H9 (cell line): ENCODE measurements at regions not wholly inside any gene's neighbourhood (a gene's known extent, or its start where the extent isn't known, plus 50 kb on each side); places are given as distances from the start of the nearest gene placed in this dataset.

Experiments used
- DNase-seq: peaks from one replicate; pipeline ENCODE4 v3.0.0-alpha.2; 2017
- H2AFZ ChIP-seq: one replicate; pipeline ENCODE4 v1.6.1; 2013; ENCODE audit warnings: mild to moderate bottlenecking, low read length, control low read depth, moderate library complexity
- H2AK5ac ChIP-seq: 2 replicates; pipeline ENCODE4 v1.6.1; 2013; ENCODE audit warnings: low read length, control low read depth, mixed read lengths; ENCODE audit not compliant: insufficient read length
- H2BK120ac ChIP-seq: one replicate; pipeline ENCODE4 v1.6.1; 2013; ENCODE audit warnings: low read depth, mild to moderate bottlenecking, low read length, control low read depth, inconsistent platforms; ENCODE audit not compliant: poor library complexity, severe bottlenecking
- H2BK12ac ChIP-seq: 2 replicates; pipeline ENCODE4 v1.6.1; 2013; ENCODE audit warnings: low read length, control low read depth, mixed read lengths, low read depth; ENCODE audit not compliant: insufficient read length
- H2BK15ac ChIP-seq: 2 replicates; pipeline ENCODE4 v1.6.1; 2013; ENCODE audit warnings: low read depth, low read length, control low read depth
- H2BK20ac ChIP-seq: one replicate; pipeline ENCODE4 v1.6.1; 2013; ENCODE audit warnings: low read depth, mild to moderate bottlenecking, low read length, control low read depth, inconsistent platforms; ENCODE audit not compliant: poor library complexity, severe bottlenecking
- H2BK5ac ChIP-seq: 2 replicates; pipeline ENCODE4 v1.6.1; 2013; ENCODE audit warnings: low read length, control low read depth, mixed read lengths; ENCODE audit not compliant: insufficient read length
- H3K14ac ChIP-seq: 2 replicates; pipeline ENCODE4 v1.6.1; 2013; ENCODE audit warnings: low read length, control low read depth; ENCODE audit not compliant: insufficient read depth
- H3K18ac ChIP-seq: 2 replicates; pipeline ENCODE4 v1.6.1; 2013; ENCODE audit warnings: low read depth, mild to moderate bottlenecking, mixed read lengths, low read length, control low read depth; ENCODE audit not compliant: insufficient read length
- H3K23ac ChIP-seq: 2 replicates; pipeline ENCODE4 v1.6.1; 2013; ENCODE audit warnings: low read length, control low read depth, mixed read lengths, low read depth; ENCODE audit not compliant: insufficient read length
- H3K23me2 ChIP-seq: 2 replicates; pipeline ENCODE4 v1.6.1; 2013; ENCODE audit warnings: low read depth, mild to moderate bottlenecking, mixed read lengths, low read length, control low read depth; ENCODE audit not compliant: insufficient read length, poor library complexity, severe bottlenecking
- H3K27ac ChIP-seq: 2 replicates; pipeline ENCODE4 v1.5.1; 2013; ENCODE audit warnings: low read length, control low read depth, mixed read lengths, low read depth; ENCODE audit not compliant: insufficient read length
- H3K27me3 ChIP-seq: 2 replicates; pipeline ENCODE4 v1.6.1; 2013; ENCODE audit warnings: low read length, control low read depth, inconsistent platforms; ENCODE audit not compliant: insufficient read depth
- H3K4ac ChIP-seq: 2 replicates; pipeline ENCODE4 v1.6.1; 2013; ENCODE audit warnings: low read depth, mild to moderate bottlenecking, control low read depth, inconsistent platforms, low read length, moderate library complexity
- H3K4me1 ChIP-seq: 2 replicates; pipeline ENCODE4 v1.6.1; 2013; ENCODE audit warnings: low read length, control low read depth, inconsistent platforms; ENCODE audit not compliant: insufficient read depth
- H3K4me2 ChIP-seq: 2 replicates; pipeline ENCODE4 v1.6.1; 2013; ENCODE audit warnings: low read length, control low read depth, mixed read lengths; ENCODE audit not compliant: insufficient read length, insufficient read depth
- H3K56ac ChIP-seq: 2 replicates; pipeline ENCODE4 v1.6.1; 2013; ENCODE audit warnings: low read depth, mild to moderate bottlenecking, mixed read lengths, low read length, control low read depth; ENCODE audit not compliant: insufficient read length
- H3K79me1 ChIP-seq: 2 replicates; pipeline ENCODE4 v1.6.1; 2013; ENCODE audit warnings: low read depth, mild to moderate bottlenecking, moderate library complexity, low read length, control low read depth, inconsistent platforms; ENCODE audit not compliant: insufficient read depth, poor library complexity, severe bottlenecking
- H3K79me2 ChIP-seq: 2 replicates; pipeline ENCODE4 v1.6.1; 2013; ENCODE audit warnings: low read length, control low read depth, inconsistent platforms; ENCODE audit not compliant: insufficient read depth
- H3K9ac ChIP-seq: 2 replicates; pipeline ENCODE4 v1.6.1; 2013; ENCODE audit warnings: low read length, control low read depth, mixed read lengths; ENCODE audit not compliant: insufficient read length; ENCODE audit errors: extremely low read depth
- H3K9me3 ChIP-seq: one replicate; pipeline ENCODE4 v1.6.1; 2013; ENCODE audit warnings: low read depth, low read length, inconsistent platforms; ENCODE audit not compliant: control insufficient read depth
- H3T11ph ChIP-seq: one replicate; pipeline ENCODE4 v1.6.1; 2013; ENCODE audit warnings: mild to moderate bottlenecking, low read length, control low read depth, inconsistent platforms
- H4K20me1 ChIP-seq: one replicate; pipeline ENCODE4 v1.6.1; 2013; ENCODE audit not compliant: control insufficient read depth, insufficient read length, insufficient read depth
- H4K5ac ChIP-seq: 2 replicates; pipeline ENCODE4 v1.6.1; 2013; ENCODE audit warnings: low read depth, mild to moderate bottlenecking, mixed read lengths, low read length, control low read depth; ENCODE audit not compliant: insufficient read length
- H4K8ac ChIP-seq: replicated peaks from 2 replicates; pipeline ENCODE4 v1.6.1; 2013; ENCODE audit warnings: low read length, control low read depth, mixed read lengths, low read depth; ENCODE audit not compliant: insufficient read length
- H4K91ac ChIP-seq: 2 replicates; pipeline ENCODE4 v1.6.1; 2013; ENCODE audit warnings: low read depth, mild to moderate bottlenecking, moderate library complexity, mixed read lengths, low read length, control low read depth; ENCODE audit not compliant: insufficient read length
- H3K27ac Mint-ChIP-seq, 3 experiments: 2 replicates in 2 of 3; 3 replicates in 1 of 3; pipeline ENCODE4 v1.8.0; 2020 to 2021; ENCODE audit warnings: mixed read lengths in 3 of 3, mild to moderate bottlenecking in 1 of 3, moderate library complexity in 1 of 3
- H3K27me3 Mint-ChIP-seq: 2 replicates; pipeline ENCODE4 v1.8.0; 2021; ENCODE audit warnings: low read depth, mild to moderate bottlenecking, moderate library complexity, mixed read lengths
- H3K36me3 Mint-ChIP-seq, 3 experiments: 2 replicates in 2 of 3; 3 replicates in 1 of 3; pipeline ENCODE4 v1.8.0; 2020 to 2021; ENCODE audit warnings: low read depth in 3 of 3, mixed read lengths in 3 of 3; ENCODE audit not compliant: insufficient read depth in 1 of 3
- H3K4me1 Mint-ChIP-seq, 2 experiments: 2 replicates each; pipeline ENCODE4 v1.8.0; 2020; ENCODE audit warnings: mixed read lengths in 2 of 2
- H3K4me3 Mint-ChIP-seq, 2 experiments: 2 replicates in 1 of 2; 3 replicates in 1 of 2; pipeline ENCODE4 v1.8.0; 2020 to 2021; ENCODE audit warnings: mild to moderate bottlenecking in 2 of 2, mixed read lengths in 2 of 2, moderate library complexity in 1 of 2
- H3K9me3 Mint-ChIP-seq, 2 experiments: 2 replicates in 1 of 2; 3 replicates in 1 of 2; pipeline ENCODE4 v1.8.0; 2020; ENCODE audit warnings: mild to moderate bottlenecking in 2 of 2, mixed read lengths in 2 of 2, moderate library complexity in 1 of 2
- WGBS: extraction: QIAGEN DNeasy Blood & Tissue Kit; methylation state at CpG from one replicate; pipeline ENCODE4 v1.1.7; 2013; ENCODE audit warnings: missing lambda C conversion rate, low lambda C conversion rate, mixed read lengths; ENCODE audit not compliant: insufficient read length; ENCODE audit errors: extremely low coverage; 5-methylcytosine and 5-hydroxymethylcytosine counted together
- TF ChIP-seq, protein P1 (sequence below): fragments of 200-600 bp; sonication (generic); conservative IDR thresholded peaks from 3 replicates; pipeline ENCODE4 v1.8.0; 2021; ENCODE audit warnings: antibody characterized with exemption, mild to moderate bottlenecking

DNA sequence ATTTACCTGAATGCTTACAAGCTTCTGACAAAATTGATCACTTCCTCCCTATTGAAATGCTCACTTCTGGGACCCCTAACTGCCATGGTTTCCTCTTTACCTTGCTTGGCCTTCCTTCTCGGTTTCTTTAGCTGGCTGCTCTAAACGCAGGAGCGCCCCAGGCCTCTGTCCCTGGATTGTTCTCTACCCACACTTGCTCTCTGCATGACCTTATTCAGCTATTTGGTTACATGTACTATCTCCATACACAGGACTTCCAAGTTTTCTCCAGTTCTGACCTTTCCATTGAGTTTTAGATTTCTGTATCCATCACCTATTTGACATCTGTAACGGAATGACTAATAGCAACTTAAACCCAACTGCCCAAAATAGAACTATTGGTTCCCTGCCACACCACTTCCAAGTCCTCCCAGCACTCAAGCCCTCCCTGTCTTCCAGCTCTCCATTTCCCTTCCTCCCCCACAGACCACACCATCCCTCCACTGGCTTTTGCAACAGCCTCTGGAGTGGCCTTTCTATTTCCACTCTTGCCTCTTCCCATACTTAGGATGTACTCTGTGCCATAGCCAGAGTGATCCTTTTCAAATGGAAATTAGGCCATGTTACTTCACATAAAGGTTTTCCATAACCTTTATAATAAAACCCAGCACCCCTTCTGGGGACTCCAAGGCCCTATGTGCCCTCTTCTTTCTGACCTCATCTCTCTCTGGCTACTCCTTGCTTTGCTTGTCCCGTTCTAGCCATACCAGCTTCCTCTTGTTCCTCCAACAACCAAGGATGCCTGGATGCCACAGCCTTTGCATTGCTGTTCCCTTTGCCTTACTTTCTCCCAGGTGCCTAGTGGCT is 202.2 kb downstream of the AEBP2 start:
- H2BK20ac ChIP-seq: no peak overlapping the region
- H2BK15ac ChIP-seq: no peak overlapping the region
- no peak for DNase-seq
- TF ChIP-seq, protein P1, sequence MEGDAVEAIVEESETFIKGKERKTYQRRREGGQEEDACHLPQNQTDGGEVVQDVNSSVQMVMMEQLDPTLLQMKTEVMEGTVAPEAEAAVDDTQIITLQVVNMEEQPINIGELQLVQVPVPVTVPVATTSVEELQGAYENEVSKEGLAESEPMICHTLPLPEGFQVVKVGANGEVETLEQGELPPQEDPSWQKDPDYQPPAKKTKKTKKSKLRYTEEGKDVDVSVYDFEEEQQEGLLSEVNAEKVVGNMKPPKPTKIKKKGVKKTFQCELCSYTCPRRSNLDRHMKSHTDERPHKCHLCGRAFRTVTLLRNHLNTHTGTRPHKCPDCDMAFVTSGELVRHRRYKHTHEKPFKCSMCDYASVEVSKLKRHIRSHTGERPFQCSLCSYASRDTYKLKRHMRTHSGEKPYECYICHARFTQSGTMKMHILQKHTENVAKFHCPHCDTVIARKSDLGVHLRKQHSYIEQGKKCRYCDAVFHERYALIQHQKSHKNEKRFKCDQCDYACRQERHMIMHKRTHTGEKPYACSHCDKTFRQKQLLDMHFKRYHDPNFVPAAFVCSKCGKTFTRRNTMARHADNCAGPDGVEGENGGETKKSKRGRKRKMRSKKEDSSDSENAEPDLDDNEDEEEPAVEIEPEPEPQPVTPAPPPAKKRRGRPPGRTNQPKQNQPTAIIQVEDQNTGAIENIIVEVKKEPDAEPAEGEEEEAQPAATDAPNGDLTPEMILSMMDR: no peak
- H3K4me3 Mint-ChIP-seq: no peak overlapping the region
- H3K9me3 ChIP-seq: no peaks in the 10 kb centered on the region
- H3K4ac ChIP-seq: no peak overlapping the region
- no peak overlapping the region for H3K4me2 ChIP-seq
- no peak overlapping the region for H2BK12ac ChIP-seq
- H3K4me1 Mint-ChIP-seq: peaks cover 22 to 26% of the 10 kb centered on the region in 2 experiments
- no peaks in the 10 kb centered on the region for H3K27me3 Mint-ChIP-seq
- H2AK5ac ChIP-seq: no peak overlapping the region
- no peak overlapping the region for H4K5ac ChIP-seq
- no peaks in the 10 kb centered on the region for H3K79me2 ChIP-seq
- H4K91ac ChIP-seq: no peak overlapping the region
- H3K14ac ChIP-seq: no peak overlapping the region
- H2BK120ac ChIP-seq: no peak overlapping the region
- no peak overlapping the region for H2BK5ac ChIP-seq
- no peak overlapping the region for H3K23ac ChIP-seq
- 0 out of 2 replicates have a peak, but pooled peaks cover 2% of the 10 kb centered on the region for H3K4me1 ChIP-seq
- no peak overlapping the region for H3K9ac ChIP-seq
- H3K23me2 ChIP-seq: no peaks in the 10 kb centered on the region
- H3T11ph ChIP-seq: no peak overlapping the region
- no peak overlapping the region for H3K27ac ChIP-seq
- WGBS: no CpG with 5 or more reads among the region's 5 CpGs
- H3K9me3 Mint-ChIP-seq: peaks cover 7 to 10% of the 10 kb centered on the region in 2 experiments
- H3K79me1 ChIP-seq: no peaks in the 10 kb centered on the region
- no peak overlapping the region for H3K27ac Mint-ChIP-seq
- peaks cover 7 to 8% (median 8%) of the 10 kb centered on the region in 3 experiments for H3K36me3 Mint-ChIP-seq
- H3K18ac ChIP-seq: no peak overlapping the region
- no peak overlapping the region for H2AFZ ChIP-seq
- H4K20me1 ChIP-seq: no peaks in the 10 kb centered on the region
- H3K27me3 ChIP-seq: no peaks in the 10 kb centered on the region
- no peak overlapping the region for H3K56ac ChIP-seq
- no peak overlapping the region for H4K8ac ChIP-seq
